ENCODE measurements at regions not wholly inside any gene's neighbourhood (a gene's known extent, or its start where the extent isn't known, plus 50 kb on each side); places are given as distances from the start of the nearest gene placed in this dataset.

- 61% methylated on average over 2 of the region's 2 CpGs for WGBS
- Histone ChIP-seq H3K4ac (ENCODE audit: low read depth in 1 of 2, low read length in 2 of 2) (no peak overlapping the region), H4K91ac (ENCODE audit: low read length) (no peak overlapping the region), H4K8ac (ENCODE audit: low read length) (no peak overlapping the region), H2AK5ac (ENCODE audit: low read length, severe bottlenecking) (no peak overlapping the region), H3K9me3 (ENCODE audit: control insufficient read depth, low read length) (peaks cover 40% of the 10 kb centered on the region), H2AFZ (ENCODE audit: low read depth, low read length) (no peak overlapping the region), H3K18ac (ENCODE audit: low read depth in 1 of 2, low read length in 2 of 2) (no peak overlapping the region), H2BK120ac (ENCODE audit: low read depth, low read length) (no peak overlapping the region), H3K27ac (ENCODE audit: low read length, poor library complexity, severe bottlenecking) (no peak overlapping the region), H3K4me2 (ENCODE audit: low read length, poor library complexity, severe bottlenecking) (no peak overlapping the region), H2BK15ac (ENCODE audit: low read depth, poor library complexity, severe bottlenecking) (no peak overlapping the region), H3K23ac (ENCODE audit: low read length in 2 of 2) (no peak overlapping the region), H3K14ac (ENCODE audit: low read length in 2 of 2) (no peak overlapping the region), H3K9ac (ENCODE audit: low read length) (no peak overlapping the region), H3K79me1 (replicated peaks; ENCODE audit: low read length, poor library complexity, severe bottlenecking) (no peaks in the 10 kb centered on the region), H3K4me1 (ENCODE audit: control insufficient read depth, insufficient read depth, low read depth, low read length) (no peaks in the 10 kb centered on the region), H3K36me3 (ENCODE audit: control insufficient read depth in 1 of 2, insufficient read depth in 2 of 2, low read depth in 1 of 2, low read length in 2 of 2) (no peaks in the 10 kb centered on the region), H2BK12ac (ENCODE audit: low read length in 2 of 2) (no peak overlapping the region), H3K27me3 (ENCODE audit: control insufficient read depth in 1 of 2, insufficient read depth in 1 of 2, low read length in 2 of 2) (no peaks in the 10 kb centered on the region), H3K4me3 (ENCODE audit: insufficient read depth in 1 of 2, low read depth in 1 of 2, low read length in 2 of 2) (no peak overlapping the region), H2BK5ac (ENCODE audit: low read depth, low read length, poor library complexity, severe bottlenecking) (no peak overlapping the region)
- no peak for DNase-seq
These were observed 2104.2 kb downstream of the PCDH7 start for GRCh38 chr4:32824336-32824735.

- no peak overlapping the region for H3K27ac ChIP-seq (ENCODE audit: low read length, poor library complexity, severe bottlenecking)
- WGBS = 63% methylated on average over 2 of the region's 3 CpGs
- H3K4me2 ChIP-seq (ENCODE audit: low read length, poor library complexity, severe bottlenecking) = no peak overlapping the region
- no peak overlapping the region for H2AK5ac ChIP-seq (ENCODE audit: low read length, severe bottlenecking)
- no peaks in the 10 kb centered on the region for H3K4me1 ChIP-seq (ENCODE audit: control insufficient read depth, insufficient read depth, low read depth, low read length)
- H3K4ac ChIP-seq (ENCODE audit: low read depth in 1 of 2, low read length in 2 of 2) = no peak overlapping the region
- H2BK120ac ChIP-seq (ENCODE audit: low read depth, low read length) = no peak overlapping the region
- H2BK12ac ChIP-seq (ENCODE audit: low read length in 2 of 2) = no peak overlapping the region
- no peak overlapping the region for H3K4me3 ChIP-seq (ENCODE audit: insufficient read depth in 1 of 2, low read depth in 1 of 2, low read length in 2 of 2)
- no peak overlapping the region for H4K91ac ChIP-seq (ENCODE audit: low read length)
- no peak for DNase-seq
- H3K9ac ChIP-seq (ENCODE audit: low read length) = no peak overlapping the region
- no peak overlapping the region for H2BK5ac ChIP-seq (ENCODE audit: low read depth, low read length, poor library complexity, severe bottlenecking)
- H3K18ac ChIP-seq (ENCODE audit: low read depth in 1 of 2, low read length in 2 of 2) = no peak overlapping the region
- no peak overlapping the region for H3K23ac ChIP-seq (ENCODE audit: low read length in 2 of 2)
- peaks cover 40% of the 10 kb centered on the region for H3K9me3 ChIP-seq (ENCODE audit: control insufficient read depth, low read length)
- no peaks in the 10 kb centered on the region for H3K79me1 ChIP-seq (replicated peaks; ENCODE audit: low read length, poor library complexity, severe bottlenecking)
- H3K27me3 ChIP-seq (ENCODE audit: control insufficient read depth in 1 of 2, insufficient read depth in 1 of 2, low read length in 2 of 2) = no peaks in the 10 kb centered on the region
- no peak overlapping the region for H2BK15ac ChIP-seq (ENCODE audit: low read depth, poor library complexity, severe bottlenecking)
- no peak overlapping the region for H4K8ac ChIP-seq (ENCODE audit: low read length)
- H2AFZ ChIP-seq (ENCODE audit: low read depth, low read length) = no peak overlapping the region
- H3K36me3 ChIP-seq (ENCODE audit: control insufficient read depth in 1 of 2, insufficient read depth in 2 of 2, low read depth in 1 of 2, low read length in 2 of 2) = no peaks in the 10 kb centered on the region
- no peak overlapping the region for H3K14ac ChIP-seq (ENCODE audit: low read length in 2 of 2)
These were observed 2106.0 kb downstream of the PCDH7 start for GRCh38 chr4:32826169-32826568.

DNA sequence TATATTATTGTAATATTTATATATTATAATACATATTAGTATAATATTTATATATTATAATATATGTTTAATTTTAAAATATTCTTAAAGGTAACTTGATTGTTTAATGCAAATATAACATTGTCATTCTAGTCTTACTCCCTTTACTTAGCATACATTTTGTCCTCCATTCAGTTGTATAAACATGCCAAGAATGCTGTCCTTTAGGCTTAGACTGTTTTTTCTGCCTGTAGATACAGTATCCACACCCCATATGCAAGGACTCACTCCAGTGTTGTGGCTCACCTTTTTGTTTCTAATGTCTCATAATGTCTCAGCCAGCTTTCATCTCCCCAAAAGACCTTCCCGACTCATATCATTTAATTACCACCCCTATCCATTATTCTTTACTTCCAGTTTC, 2110.0 kb downstream of the PCDH7 start:
- Histone ChIP-seq H2BK12ac (ENCODE audit: low read length in 2 of 2) (no peak overlapping the region), H4K91ac (ENCODE audit: low read length) (no peak overlapping the region)
- no CpG with 5 or more reads among the region's 1 CpG for WGBS

GRCh38 chr4:32831104-32831503, 2110.9 kb downstream of the PCDH7 start:
- H4K8ac ChIP-seq (ENCODE audit: low read length) = no peak overlapping the region
- H3K27me3 ChIP-seq (ENCODE audit: control insufficient read depth in 1 of 2, insufficient read depth in 1 of 2, low read length in 2 of 2) = no peaks in the 10 kb centered on the region
- DNase-seq = no peak

More for the DNA sequence above, 2110.0 kb downstream of the PCDH7 start:
- no peak overlapping the region for H3K9ac ChIP-seq (ENCODE audit: low read length)
- H3K4me1 ChIP-seq (ENCODE audit: control insufficient read depth, insufficient read depth, low read depth, low read length) = no peaks in the 10 kb centered on the region
- no peaks in the 10 kb centered on the region for H3K27me3 ChIP-seq (ENCODE audit: control insufficient read depth in 1 of 2, insufficient read depth in 1 of 2, low read length in 2 of 2)
- no peak overlapping the region for H3K4me2 ChIP-seq (ENCODE audit: low read length, poor library complexity, severe bottlenecking)
- H3K27ac ChIP-seq (ENCODE audit: low read length, poor library complexity, severe bottlenecking) = no peak overlapping the region
- no peak for DNase-seq
- no peak overlapping the region for H2AFZ ChIP-seq (ENCODE audit: low read depth, low read length)
- no peak overlapping the region for H2BK5ac ChIP-seq (ENCODE audit: low read depth, low read length, poor library complexity, severe bottlenecking)
- H3K36me3 ChIP-seq (ENCODE audit: control insufficient read depth in 1 of 2, insufficient read depth in 2 of 2, low read depth in 1 of 2, low read length in 2 of 2) = no peaks in the 10 kb centered on the region
- no peak overlapping the region for H2AK5ac ChIP-seq (ENCODE audit: low read length, severe bottlenecking)
- H3K79me1 ChIP-seq (replicated peaks; ENCODE audit: low read length, poor library complexity, severe bottlenecking) = no peaks in the 10 kb centered on the region
- no peak overlapping the region for H2BK120ac ChIP-seq (ENCODE audit: low read depth, low read length)
- no peak overlapping the region for H3K23ac ChIP-seq (ENCODE audit: low read length in 2 of 2)
- no peak overlapping the region for H3K14ac ChIP-seq (ENCODE audit: low read length in 2 of 2)
- H3K18ac ChIP-seq (ENCODE audit: low read depth in 1 of 2, low read length in 2 of 2) = no peak overlapping the region
- no peak overlapping the region for H3K4ac ChIP-seq (ENCODE audit: low read depth in 1 of 2, low read length in 2 of 2)
- H3K9me3 ChIP-seq (ENCODE audit: control insufficient read depth, low read length) = peaks cover 19% of the 10 kb centered on the region
- no peak overlapping the region for H4K8ac ChIP-seq (ENCODE audit: low read length)
- no peak overlapping the region for H3K4me3 ChIP-seq (ENCODE audit: insufficient read depth in 1 of 2, low read depth in 1 of 2, low read length in 2 of 2)
- H2BK15ac ChIP-seq (ENCODE audit: low read depth, poor library complexity, severe bottlenecking) = no peak overlapping the region

More at GRCh38 chr4:32831104-32831503, 2110.9 kb downstream of the PCDH7 start:
- H3K27ac ChIP-seq (ENCODE audit: low read length, poor library complexity, severe bottlenecking) = no peak overlapping the region
- peaks cover 12% of the 10 kb centered on the region for H3K9me3 ChIP-seq (ENCODE audit: control insufficient read depth, low read length)
- no peaks in the 10 kb centered on the region for H3K79me1 ChIP-seq (replicated peaks; ENCODE audit: low read length, poor library complexity, severe bottlenecking)
- no peak overlapping the region for H2BK12ac ChIP-seq (ENCODE audit: low read length in 2 of 2)
- H2BK5ac ChIP-seq (ENCODE audit: low read depth, low read length, poor library complexity, severe bottlenecking) = no peak overlapping the region
- H2AFZ ChIP-seq (ENCODE audit: low read depth, low read length) = no peak overlapping the region
- H3K4ac ChIP-seq (ENCODE audit: low read depth in 1 of 2, low read length in 2 of 2) = no peak overlapping the region
- H3K18ac ChIP-seq (ENCODE audit: low read depth in 1 of 2, low read length in 2 of 2) = no peak overlapping the region
- H3K9ac ChIP-seq (ENCODE audit: low read length) = no peak overlapping the region
- no peak overlapping the region for H3K14ac ChIP-seq (ENCODE audit: low read length in 2 of 2)
- H3K23ac ChIP-seq (ENCODE audit: low read length in 2 of 2) = no peak overlapping the region
- H2AK5ac ChIP-seq (ENCODE audit: low read length, severe bottlenecking) = no peak overlapping the region
- no peak overlapping the region for H2BK120ac ChIP-seq (ENCODE audit: low read depth, low read length)
- no peaks in the 10 kb centered on the region for H3K4me1 ChIP-seq (ENCODE audit: control insufficient read depth, insufficient read depth, low read depth, low read length)
- no peak overlapping the region for H2BK15ac ChIP-seq (ENCODE audit: low read depth, poor library complexity, severe bottlenecking)
- H4K91ac ChIP-seq (ENCODE audit: low read length) = no peak overlapping the region
- no peak overlapping the region for H3K4me2 ChIP-seq (ENCODE audit: low read length, poor library complexity, severe bottlenecking)
- no peaks in the 10 kb centered on the region for H3K36me3 ChIP-seq (ENCODE audit: control insufficient read depth in 1 of 2, insufficient read depth in 2 of 2, low read depth in 1 of 2, low read length in 2 of 2)
- no peak overlapping the region for H3K4me3 ChIP-seq (ENCODE audit: insufficient read depth in 1 of 2, low read depth in 1 of 2, low read length in 2 of 2)
